HG03039 (cell line): ENCODE measurements at regions not wholly inside any gene's neighbourhood (a gene's known extent, or its start where the extent isn't known, plus 50 kb on each side); places are given as distances from the start of the nearest gene placed in this dataset.
"Not testable (repeated sequence)": the region's sequence is repeated elsewhere in the genome, so short reads cannot be mapped to it uniquely, and the experiment has no call there.

Source experiments
- ATAC-seq: cut with Tn5 transposase; IDR thresholded peaks from one replicate; pipeline ENCODE4 v1.9.1; 2021; ENCODE audit warnings: mild to moderate bottlenecking, moderate library complexity; ENCODE audit not compliant: unreplicated experiment

- no peak for ATAC-seq
Observed at GRCh38 chr18:10330428-10330827, 124.0 kb upstream of the APCDD1 start.

- ATAC-seq: no peak
Observed at GRCh38 chr18:10332452-10332851, 122.0 kb upstream of the APCDD1 start.

- ATAC-seq: no peak
Observed at GRCh38 chr18:10336749-10337350, 117.6 kb upstream of the APCDD1 start.

GRCh38 chr18:10340821-10341220 lies 113.6 kb upstream of the APCDD1 start:
- ATAC-seq: no peak

- ATAC-seq: no peak
Observed at GRCh38 chr18:10343778-10344177, 110.7 kb upstream of the APCDD1 start.

- ATAC-seq: no peak
Observed at GRCh38 chr18:10346749-10347415, 107.6 kb upstream of the APCDD1 start.

GRCh38 chr18:10349561-10349960 lies 104.9 kb upstream of the APCDD1 start:
- ATAC-seq: no peak

- no peak for ATAC-seq
Observed at GRCh38 chr18:10350661-10351060, 103.8 kb upstream of the APCDD1 start.

GRCh38 chr18:10351219-10351818 lies 103.1 kb upstream of the APCDD1 start:
- ATAC-seq: no peak

GRCh38 chr18:10351858-10352257 lies 102.6 kb upstream of the APCDD1 start:
- no peak for ATAC-seq

- ATAC-seq: no peak
Observed at GRCh38 chr18:10352671-10353070, 101.8 kb upstream of the APCDD1 start.

GRCh38 chr18:10353791-10354190 lies 100.6 kb upstream of the APCDD1 start:
- no peak for ATAC-seq

- no peak for ATAC-seq
Observed at GRCh38 chr18:10354241-10354811, 100.1 kb upstream of the APCDD1 start.

GRCh38 chr18:10354890-10355289 lies 99.5 kb upstream of the APCDD1 start:
- ATAC-seq: no peak

- ATAC-seq: not testable (repeated sequence)
Observed at GRCh38 chr18:10356999-10357398, 97.4 kb upstream of the APCDD1 start.

GRCh38 chr18:10361660-10362059 lies 92.8 kb upstream of the APCDD1 start:
- ATAC-seq: no peak

GRCh38 chr18:10365021-10365500 lies 89.4 kb upstream of the APCDD1 start:
- ATAC-seq: no peak

GRCh38 chr18:10365901-10366300 lies 88.5 kb upstream of the APCDD1 start:
- no peak for ATAC-seq

GRCh38 chr18:10367836-10368235 lies 86.6 kb upstream of the APCDD1 start:
- no peak for ATAC-seq

GRCh38 chr18:10368456-10369453 lies 85.7 kb upstream of the APCDD1 start:
- no peak for ATAC-seq

GRCh38 chr18:10370716-10371115 lies 83.7 kb upstream of the APCDD1 start:
- ATAC-seq: no peak
